OCI-LY3 (cell line): ENCODE measurements at regions not wholly inside any gene's neighbourhood (a gene's known extent, or its start where the extent isn't known, plus 50 kb on each side); places are given as distances from the start of the nearest gene placed in this dataset.

Experiments
- CTCF ChIP-seq: fragments of 200-600, 300-600 bp; sonication (generic); IDR thresholded peaks from 2 replicates; pipeline ENCODE4 v1.5.1; 2014; ENCODE audit warnings: antibody characterized with exemption, low read length, low read depth
- EZH2phosphoT487 ChIP-seq: fragments of 200-600 bp; shearing (Covaris generic); IDR thresholded peaks from 2 replicates; pipeline ENCODE4 v1.6.1; 2018; ENCODE audit warnings: antibody characterized with exemption, mixed run types, low read depth

- TF ChIP-seq CTCF, result no peak
- TF ChIP-seq EZH2phosphoT487, result no peak
These were observed 1433.8 kb upstream of the TENM3 start for GRCh38 chr4:180809439-180809838.
